Kidney epithelial cell (primary cell): ENCODE measurements at regions not wholly inside any gene's neighbourhood (a gene's known extent, or its start where the extent isn't known, plus 50 kb on each side); places are given as distances from the start of the nearest gene placed in this dataset.

ENCODE experiments used
- DNase-seq: peaks from one replicate; pipeline ENCODE4 v3.0.0-alpha.2; 2010; ENCODE audit warnings: low read depth
- H3K27me3 ChIP-seq: 2 replicates; pipeline ENCODE4 v1.6.0; 2011; ENCODE audit warnings: low read length; ENCODE audit not compliant: control insufficient read depth, insufficient read depth
- H3K36me3 ChIP-seq: 2 replicates; pipeline ENCODE4 v1.5.1; 2011; ENCODE audit warnings: low read length; ENCODE audit not compliant: control insufficient read depth, insufficient read depth
- H3K4me3 ChIP-seq: 2 replicates; pipeline ENCODE4 v1.5.1; 2011; ENCODE audit warnings: low read depth, mild to moderate bottlenecking, control low read depth, low read length
- TF ChIP-seq, protein P1 (sequence below): IDR thresholded peaks from 2 replicates; pipeline ENCODE4 v1.5.1; 2011; ENCODE audit warnings: mild to moderate bottlenecking, moderate library complexity, low read length, control low read depth, inconsistent platforms; ENCODE audit not compliant: insufficient read depth, poor library complexity, severe bottlenecking

DNA sequence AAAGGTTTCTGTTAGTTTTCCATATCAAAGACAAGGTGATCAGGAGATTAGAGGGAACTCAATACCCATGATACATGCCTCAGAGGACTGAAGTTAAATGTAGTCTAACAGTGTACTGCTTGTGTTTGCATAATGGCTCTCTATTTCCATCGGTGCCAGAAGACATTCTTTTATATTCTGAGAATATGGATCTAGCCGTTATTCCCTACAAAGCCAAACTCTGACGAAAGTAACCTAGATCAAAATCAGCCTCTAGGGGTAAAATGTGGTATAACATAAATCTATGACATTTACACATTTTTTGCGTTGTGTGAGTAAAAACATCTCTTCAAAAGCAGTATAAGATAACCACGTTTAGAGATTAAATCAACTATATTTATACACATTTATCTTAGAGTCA is 2232.7 kb downstream of the PCDH9 start:
- DNase-seq: no peak
- no peaks in the 10 kb centered on the region for H3K27me3 ChIP-seq
- H3K4me3 ChIP-seq: no peak overlapping the region
- TF ChIP-seq, protein P1, sequence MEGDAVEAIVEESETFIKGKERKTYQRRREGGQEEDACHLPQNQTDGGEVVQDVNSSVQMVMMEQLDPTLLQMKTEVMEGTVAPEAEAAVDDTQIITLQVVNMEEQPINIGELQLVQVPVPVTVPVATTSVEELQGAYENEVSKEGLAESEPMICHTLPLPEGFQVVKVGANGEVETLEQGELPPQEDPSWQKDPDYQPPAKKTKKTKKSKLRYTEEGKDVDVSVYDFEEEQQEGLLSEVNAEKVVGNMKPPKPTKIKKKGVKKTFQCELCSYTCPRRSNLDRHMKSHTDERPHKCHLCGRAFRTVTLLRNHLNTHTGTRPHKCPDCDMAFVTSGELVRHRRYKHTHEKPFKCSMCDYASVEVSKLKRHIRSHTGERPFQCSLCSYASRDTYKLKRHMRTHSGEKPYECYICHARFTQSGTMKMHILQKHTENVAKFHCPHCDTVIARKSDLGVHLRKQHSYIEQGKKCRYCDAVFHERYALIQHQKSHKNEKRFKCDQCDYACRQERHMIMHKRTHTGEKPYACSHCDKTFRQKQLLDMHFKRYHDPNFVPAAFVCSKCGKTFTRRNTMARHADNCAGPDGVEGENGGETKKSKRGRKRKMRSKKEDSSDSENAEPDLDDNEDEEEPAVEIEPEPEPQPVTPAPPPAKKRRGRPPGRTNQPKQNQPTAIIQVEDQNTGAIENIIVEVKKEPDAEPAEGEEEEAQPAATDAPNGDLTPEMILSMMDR: no peak
- H3K36me3 ChIP-seq: no peaks in the 10 kb centered on the region

DNA sequence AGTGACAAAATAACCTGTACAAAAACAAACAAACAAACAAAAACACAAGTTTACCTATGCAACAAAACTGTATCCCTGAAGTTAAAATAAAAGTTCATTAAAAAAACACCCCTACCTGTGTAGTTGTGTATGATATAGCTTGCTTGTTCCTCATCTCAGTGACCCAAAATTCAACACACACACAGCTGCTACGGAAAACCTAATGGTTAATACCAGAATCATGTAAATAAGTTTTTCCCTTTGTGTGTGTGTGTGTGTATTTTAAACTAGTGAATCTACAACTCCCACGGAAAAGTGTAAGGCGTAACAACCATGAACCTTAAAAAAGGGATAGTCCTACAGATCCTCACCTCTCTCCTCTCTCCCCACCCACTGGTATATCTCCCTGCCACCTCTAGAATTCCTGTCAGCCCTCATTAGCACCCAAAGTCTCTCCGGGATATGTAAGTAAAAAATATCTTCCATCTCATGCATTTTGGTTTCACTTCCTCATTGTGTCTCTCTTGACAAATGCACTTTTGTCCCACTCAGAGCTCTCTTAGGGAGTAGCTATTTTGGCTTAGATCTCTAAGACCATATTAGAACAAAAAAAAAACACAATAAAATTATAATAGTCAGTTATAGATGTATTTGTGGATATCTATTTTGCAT is 2236.5 kb downstream of the PCDH9 start:
- no peak overlapping the region for H3K4me3 ChIP-seq
- no peaks in the 10 kb centered on the region for H3K36me3 ChIP-seq
- TF ChIP-seq, protein P1: no peak
- DNase-seq: no peak
- no peaks in the 10 kb centered on the region for H3K27me3 ChIP-seq

DNA sequence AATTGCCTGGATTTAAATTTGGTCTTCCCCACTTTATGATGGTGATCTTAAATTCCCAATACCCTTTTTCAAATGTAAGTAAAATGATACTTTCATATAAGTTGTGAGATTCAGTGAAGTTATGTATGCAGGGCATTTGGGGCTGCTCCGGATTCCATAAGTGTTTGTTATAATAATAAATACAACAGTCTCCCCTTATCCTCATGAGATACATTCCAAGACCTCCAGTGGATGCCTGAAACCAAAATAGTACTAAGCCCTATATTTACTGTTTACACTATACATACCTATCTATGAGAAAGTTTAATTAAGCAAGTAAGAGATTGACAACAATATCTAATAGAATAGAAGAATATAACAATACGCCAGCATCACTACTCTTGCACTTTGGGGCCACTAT is 2237.8 kb downstream of the PCDH9 start:
- H3K4me3 ChIP-seq: no peak overlapping the region
- H3K27me3 ChIP-seq: no peaks in the 10 kb centered on the region
- DNase-seq: no peak
- no peaks in the 10 kb centered on the region for H3K36me3 ChIP-seq
- TF ChIP-seq, protein P1: no peak

DNA sequence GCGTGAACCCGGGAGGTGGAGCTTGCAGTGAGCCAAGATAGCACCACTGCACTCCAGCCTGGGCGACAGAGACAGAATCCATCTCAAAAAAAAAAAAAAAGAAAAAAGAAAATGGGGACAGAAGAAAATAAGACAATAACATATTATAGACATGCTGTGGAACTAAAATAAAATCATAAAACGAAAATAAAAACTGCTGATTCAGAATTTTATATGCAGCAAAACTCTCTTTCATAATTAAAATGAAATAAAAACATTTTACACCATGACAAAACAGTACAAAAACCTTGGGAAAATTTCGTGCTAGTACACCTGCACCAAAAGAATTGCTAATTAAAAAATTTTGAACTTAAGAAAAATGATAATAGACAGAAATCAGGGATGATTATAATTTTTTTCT is 2245.1 kb downstream of the PCDH9 start:
- Histone ChIP-seq H3K4me3 (no peak overlapping the region), H3K27me3 (no peaks in the 10 kb centered on the region), H3K36me3 (no peaks in the 10 kb centered on the region)
- DNase-seq: no peak
- TF ChIP-seq, protein P1: no peak

DNA sequence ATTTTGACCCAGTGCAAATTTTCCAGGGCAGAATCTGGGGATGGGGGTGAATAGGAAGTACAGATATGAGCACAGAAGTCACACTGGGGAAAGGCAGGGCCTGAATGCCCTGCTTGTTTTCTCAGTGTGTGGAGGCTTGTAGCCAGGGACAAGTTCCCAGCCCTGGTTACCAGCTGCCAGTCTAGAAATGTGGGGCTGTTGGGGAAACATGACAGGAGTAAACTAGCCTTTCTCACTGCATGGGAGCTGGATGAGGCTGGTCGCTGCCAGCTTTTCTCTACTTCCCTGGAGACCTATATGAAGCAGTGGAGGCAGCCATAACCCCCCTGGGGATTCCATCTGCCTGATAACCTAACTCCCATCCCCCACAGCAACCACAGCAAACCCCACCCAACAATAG is 2267.7 kb downstream of the PCDH9 start:
- TF ChIP-seq, protein P1: no peak

DNA sequence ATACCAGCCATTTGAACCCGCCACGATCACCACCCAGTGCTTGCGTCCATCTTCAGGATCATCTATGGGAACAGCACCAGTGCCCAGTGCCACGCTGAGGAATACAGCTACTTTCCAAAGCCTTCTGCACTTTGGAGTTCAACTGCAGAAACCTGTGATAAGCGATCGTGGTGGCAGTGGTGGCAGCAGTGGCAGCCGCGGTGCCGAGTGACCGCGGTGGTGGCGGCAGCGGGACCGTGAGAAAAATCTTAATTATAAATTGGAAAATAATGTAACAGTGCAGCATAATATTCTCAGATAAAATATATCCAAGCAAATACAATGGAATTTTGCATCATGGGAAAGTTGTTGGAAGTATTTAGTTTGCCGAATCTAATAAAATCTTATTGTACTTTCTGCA is 2270.9 kb downstream of the PCDH9 start:
- Histone ChIP-seq H3K36me3 (no peaks in the 10 kb centered on the region), H3K27me3 (no peaks in the 10 kb centered on the region), H3K4me3 (no peak overlapping the region)
- TF ChIP-seq, protein P1: no peak
- no peak for DNase-seq

More for the DNA sequence above, 2267.7 kb downstream of the PCDH9 start:
- DNase-seq: no peak
- no peaks in the 10 kb centered on the region for H3K27me3 ChIP-seq
- no peaks in the 10 kb centered on the region for H3K36me3 ChIP-seq
- no peak overlapping the region for H3K4me3 ChIP-seq
